Epithelial cell of proximal tubule (primary cell): ENCODE measurements at regions not wholly inside any gene's neighbourhood (a gene's known extent, or its start where the extent isn't known, plus 50 kb on each side); places are given as distances from the start of the nearest gene placed in this dataset.
A peak's percentile ranks its signal among the peaks of the same experiment; 100 is the strongest.

Source experiments
- DNase-seq: peaks from one replicate; pipeline ENCODE4 v3.0.0-alpha.2; 2011; ENCODE audit warnings: low read depth
- H3K4me3 ChIP-seq: 2 replicates; pipeline ENCODE4 v1.5.1; 2011; ENCODE audit warnings: low read depth, mild to moderate bottlenecking, low read length
- TF ChIP-seq, protein P1 (sequence below): conservative IDR thresholded peaks from 2 replicates; pipeline ENCODE4 v1.5.1; 2012; ENCODE audit warnings: low read depth, mild to moderate bottlenecking, low read length

DNA sequence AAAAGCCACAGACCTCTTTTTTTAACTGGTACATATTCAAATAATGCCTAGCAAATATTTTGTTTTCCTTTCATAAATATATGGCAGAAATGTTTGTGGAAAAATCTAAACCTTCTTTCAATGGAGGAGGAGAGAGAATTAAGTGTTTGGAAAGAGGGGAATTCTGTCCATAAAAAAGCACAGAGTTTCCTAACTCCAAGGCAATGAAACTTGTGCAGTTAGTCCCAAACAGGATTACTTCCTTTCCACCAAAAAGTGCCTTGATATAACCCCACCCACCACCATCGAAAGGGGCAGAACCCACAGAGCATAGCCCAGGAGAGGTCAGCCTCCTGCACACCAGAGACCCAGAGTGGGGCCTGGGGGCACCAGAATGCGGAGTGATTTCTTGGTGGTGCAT lies 106.3 kb downstream of the OGFRL1 start:
- TF ChIP-seq, protein P1, sequence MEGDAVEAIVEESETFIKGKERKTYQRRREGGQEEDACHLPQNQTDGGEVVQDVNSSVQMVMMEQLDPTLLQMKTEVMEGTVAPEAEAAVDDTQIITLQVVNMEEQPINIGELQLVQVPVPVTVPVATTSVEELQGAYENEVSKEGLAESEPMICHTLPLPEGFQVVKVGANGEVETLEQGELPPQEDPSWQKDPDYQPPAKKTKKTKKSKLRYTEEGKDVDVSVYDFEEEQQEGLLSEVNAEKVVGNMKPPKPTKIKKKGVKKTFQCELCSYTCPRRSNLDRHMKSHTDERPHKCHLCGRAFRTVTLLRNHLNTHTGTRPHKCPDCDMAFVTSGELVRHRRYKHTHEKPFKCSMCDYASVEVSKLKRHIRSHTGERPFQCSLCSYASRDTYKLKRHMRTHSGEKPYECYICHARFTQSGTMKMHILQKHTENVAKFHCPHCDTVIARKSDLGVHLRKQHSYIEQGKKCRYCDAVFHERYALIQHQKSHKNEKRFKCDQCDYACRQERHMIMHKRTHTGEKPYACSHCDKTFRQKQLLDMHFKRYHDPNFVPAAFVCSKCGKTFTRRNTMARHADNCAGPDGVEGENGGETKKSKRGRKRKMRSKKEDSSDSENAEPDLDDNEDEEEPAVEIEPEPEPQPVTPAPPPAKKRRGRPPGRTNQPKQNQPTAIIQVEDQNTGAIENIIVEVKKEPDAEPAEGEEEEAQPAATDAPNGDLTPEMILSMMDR = no peak
- DNase-seq = no peak
- H3K4me3 ChIP-seq = no peak overlapping the region

DNA sequence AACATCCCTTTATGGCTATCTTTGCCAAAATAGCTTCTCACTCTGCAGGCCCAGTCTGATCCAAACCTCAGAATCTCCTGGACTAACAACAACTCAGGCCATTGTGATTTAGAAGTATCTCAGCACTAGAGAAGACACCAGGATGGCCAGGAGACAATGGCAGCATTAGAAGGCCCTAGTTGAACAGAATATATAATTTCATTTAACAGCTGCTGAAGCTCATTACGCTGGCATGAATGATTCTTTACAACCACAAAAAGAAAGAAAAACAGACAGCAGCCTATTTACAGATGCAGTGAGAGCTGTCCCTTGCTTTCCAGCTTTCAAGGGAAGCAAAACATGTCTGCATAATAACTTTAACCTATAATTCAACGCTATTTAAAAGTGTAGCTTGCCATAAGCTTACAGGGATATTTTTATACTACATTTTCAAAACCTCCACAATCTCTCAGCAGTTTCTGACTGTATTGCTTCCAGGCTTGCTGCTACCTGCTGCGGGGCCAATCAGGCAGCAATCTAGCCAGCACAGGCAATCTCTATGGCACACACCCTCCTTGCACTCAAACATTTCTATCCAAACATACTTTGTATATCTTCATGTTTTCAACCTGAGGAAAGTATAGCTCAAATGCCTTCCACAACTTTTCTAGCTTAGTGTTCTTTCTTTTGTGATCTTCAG lies 107.3 kb downstream of the OGFRL1 start:
- DNase-seq = no peak
- TF ChIP-seq, protein P1 = no peak
- H3K4me3 ChIP-seq = no peak overlapping the region

DNA sequence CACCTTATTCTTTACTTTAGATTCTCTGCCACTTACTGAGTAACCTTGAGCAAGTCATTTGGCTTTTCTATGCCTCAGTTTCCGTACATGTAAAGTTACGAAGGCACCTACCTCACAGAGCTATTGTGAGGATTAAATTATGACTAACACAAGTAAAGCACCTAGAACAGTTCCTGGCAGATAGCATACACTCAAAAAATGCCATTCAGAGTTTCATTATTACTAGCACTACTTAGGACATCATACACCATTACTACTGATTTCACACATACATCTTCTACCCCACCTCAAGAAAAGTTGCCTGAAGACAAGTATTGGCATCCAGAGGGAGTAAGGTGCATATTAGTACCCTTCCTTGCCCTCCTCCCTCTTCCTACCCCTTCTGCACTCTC lies 107.8 kb downstream of the OGFRL1 start:
- TF ChIP-seq, protein P1 = no peak
- no peak overlapping the region for H3K4me3 ChIP-seq
- DNase-seq = no peak

DNA sequence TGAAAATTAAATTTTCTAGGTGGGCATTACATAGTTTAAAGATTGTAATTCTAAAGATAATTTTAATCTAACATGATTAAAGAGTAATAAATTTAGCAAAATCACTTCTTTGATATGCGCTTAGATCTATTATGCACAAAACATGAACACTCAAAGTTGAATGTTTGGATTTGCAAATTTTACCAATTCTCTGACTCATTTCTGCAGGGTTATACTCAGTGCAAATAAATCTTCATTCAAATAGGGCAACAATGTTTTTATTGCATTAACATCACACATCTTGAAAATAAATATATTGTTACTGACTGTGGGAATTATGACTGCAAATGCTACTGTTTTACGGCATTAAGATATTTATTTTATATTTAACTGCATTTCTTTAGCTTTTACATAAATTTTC lies 110.7 kb downstream of the OGFRL1 start:
- no peak overlapping the region for H3K4me3 ChIP-seq
- TF ChIP-seq, protein P1 = no peak
- no peak for DNase-seq

DNA sequence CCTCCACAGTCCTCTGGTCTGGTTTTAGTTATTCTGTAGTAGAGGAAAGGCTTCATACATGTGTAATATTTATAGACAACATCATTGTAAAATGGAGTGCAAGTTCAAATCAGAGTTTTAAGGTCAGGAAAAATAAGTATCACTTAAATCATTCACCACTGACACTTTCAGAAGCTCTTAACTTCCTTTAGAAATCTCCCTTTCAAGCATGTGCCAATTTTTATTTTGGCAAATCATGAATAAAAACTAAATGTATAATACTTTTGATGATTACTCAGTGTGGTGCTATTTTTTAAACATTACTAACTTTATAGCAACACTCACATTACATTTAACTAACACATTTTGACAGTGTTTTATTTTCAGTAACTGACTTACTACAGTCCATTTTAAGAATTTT lies 112.2 kb downstream of the OGFRL1 start:
- DNase-seq = no peak
- no peak overlapping the region for H3K4me3 ChIP-seq
- TF ChIP-seq, protein P1 = no peak

DNA sequence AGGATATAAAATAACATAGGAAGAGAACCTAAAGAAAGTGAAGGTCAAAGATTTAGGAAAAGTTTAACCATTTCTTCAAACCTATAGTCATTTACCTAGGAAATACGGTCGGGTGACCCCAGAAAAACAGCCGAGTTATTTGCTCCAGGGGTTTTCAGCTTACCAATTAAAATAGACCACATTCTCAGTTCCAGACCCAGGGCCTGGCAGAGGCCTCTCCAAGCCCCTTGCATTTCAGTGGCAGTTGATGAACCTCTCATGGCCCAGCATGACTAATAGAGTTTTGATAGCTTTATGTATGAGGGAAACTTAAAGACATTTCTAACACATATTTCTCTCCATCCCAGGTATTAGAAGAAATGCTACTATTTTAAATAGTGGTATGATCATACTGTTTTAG lies 113.5 kb downstream of the OGFRL1 start:
- TF ChIP-seq, protein P1 = no peak
- DNase-seq = no peak
- peak overlapping the region; percentile 23 for H3K4me3 ChIP-seq

DNA sequence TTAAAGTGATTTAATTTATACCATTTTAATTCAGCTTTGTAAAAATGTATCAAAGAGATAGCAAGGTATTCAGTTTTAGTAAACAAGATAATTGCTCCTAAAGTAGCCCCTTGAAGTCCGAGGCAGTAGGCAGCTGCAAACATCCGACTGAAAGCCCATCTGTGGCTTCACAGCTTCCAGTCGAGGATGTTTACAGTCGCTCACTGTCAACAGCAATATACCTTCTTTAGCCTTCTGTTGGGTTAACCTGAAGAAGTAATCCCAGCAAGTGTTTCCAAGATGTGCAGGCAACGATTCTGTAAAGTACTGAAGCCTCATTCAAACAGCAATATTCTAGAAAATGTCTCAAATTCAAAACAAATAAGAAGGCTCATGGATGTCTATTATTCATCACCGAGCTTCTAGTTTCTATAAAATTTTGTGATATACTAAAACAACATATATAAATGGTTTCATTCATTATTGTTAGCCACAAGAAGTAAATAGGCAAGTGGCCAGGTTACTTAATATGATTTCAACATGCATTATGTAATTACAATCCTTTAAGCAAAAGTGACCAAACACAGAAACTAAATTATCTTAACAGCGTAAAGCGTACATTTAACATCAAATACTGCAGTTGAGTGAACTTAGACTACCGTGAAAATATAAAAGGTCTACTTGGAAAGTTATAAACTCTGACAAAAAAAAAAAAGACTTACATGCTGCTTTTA lies 115.0 kb downstream of the OGFRL1 start:
- H3K4me3 ChIP-seq = peak overlapping the region; percentile 57
- DNase-seq = no peak
- TF ChIP-seq, protein P1 = no peak
